PC-3 (cell line): ENCODE measurements at regions not wholly inside any gene's neighbourhood (a gene's known extent, or its start where the extent isn't known, plus 50 kb on each side); places are given as distances from the start of the nearest gene placed in this dataset.

ENCODE experiments used
- ATAC-seq: fragments of 200-7000 bp; cut with Tn5 transposase; 2 replicates; pipeline ENCODE4 v1.9.1; 2020; ENCODE audit warnings: mild to moderate bottlenecking, moderate library complexity
- BruUV-seq: library from RNA; stranded (reverse); fragments of 400-500 nt; replicated peaks from 2 replicates; lab custom pipeline; 2021; lab: Mats Ljungman, UMichigan
- CTCF ChIA-PET: fragments of 300-600 bp; sonication (Branson Sonifier 250); formaldehyde crosslinking; loops from one replicate; lab custom pipeline; 2022; ENCODE audit warnings: antibody characterized with exemption; lab: Charles Lee
- POLR2A ChIA-PET: fragments of 300-600 bp; sonication (Branson Sonifier 250); formaldehyde crosslinking; loops from one replicate; lab custom pipeline; 2022; ENCODE audit warnings: antibody characterized with exemption; ENCODE audit not compliant: unreplicated experiment; lab: Charles Lee
- DNase-seq: peaks from one replicate; pipeline ENCODE4 v3.0.0-alpha.2; 2015
- H2AFZ ChIP-seq: fragments of 300-600 bp; sonication (generic); 2 replicates; pipeline ENCODE4 v1.6.0; 2016; ENCODE audit warnings: antibody characterized with exemption, low read length
- H3F3A ChIP-seq: fragments of 300-600 bp; sonication (generic); one replicate; pipeline ENCODE4 v1.6.0; 2017; ENCODE audit warnings: antibody characterized with exemption, low read length, control low read depth, mild to moderate bottlenecking; ENCODE audit not compliant: unreplicated experiment
- H3K27ac ChIP-seq: fragments of 300-600 bp; sonication (generic); 2 replicates; pipeline ENCODE4 v1.5.1; 2016; ENCODE audit warnings: mild to moderate bottlenecking, low read length
- H3K27me3 ChIP-seq: fragments of 300-600 bp; sonication (generic); 2 replicates; pipeline ENCODE4 v1.6.1; 2016; ENCODE audit warnings: low read length, mixed read lengths
- H3K36me3 ChIP-seq: fragments of 300-600 bp; sonication (generic); 2 replicates; pipeline ENCODE4 v1.6.1; 2016; ENCODE audit warnings: low read depth, mixed run types, low read length, mixed read lengths
- H3K4me1 ChIP-seq: fragments of 300-600 bp; sonication (generic); 2 replicates; pipeline ENCODE4 v1.5.1; 2016; ENCODE audit warnings: low read length; ENCODE audit not compliant: insufficient read depth
- H3K4me2 ChIP-seq: fragments of 300-600 bp; sonication (generic); 2 replicates; pipeline ENCODE4 v1.6.0; 2016; ENCODE audit warnings: low read length
- H3K4me3 ChIP-seq: fragments of 300-600 bp; sonication (generic); 2 replicates; pipeline ENCODE4 v1.5.1; 2016; ENCODE audit warnings: mild to moderate bottlenecking, low read length, mixed read lengths
- H3K79me2 ChIP-seq: fragments of 300-600 bp; sonication (generic); 2 replicates; pipeline ENCODE4 v1.6.1; 2017; ENCODE audit warnings: low read length, mixed read lengths
- H3K9ac ChIP-seq: fragments of 300-600 bp; sonication (generic); 2 replicates; pipeline ENCODE4 v1.6.0; 2016; ENCODE audit warnings: mild to moderate bottlenecking, low read length
- H3K9me2 ChIP-seq: fragments of 300-600 bp; sonication (generic); replicated peaks from 2 replicates; pipeline ENCODE4 v1.6.1; 2016; ENCODE audit warnings: mixed run types, low read length, mixed read lengths
- H3K9me3 ChIP-seq: fragments of 300-600 bp; sonication (generic); 2 replicates; pipeline ENCODE4 v1.6.1; 2016; ENCODE audit warnings: low read length, mixed read lengths
- H4K20me1 ChIP-seq: fragments of 300-600 bp; sonication (generic); 2 replicates; pipeline ENCODE4 v1.6.1; 2016; ENCODE audit warnings: low read length, mixed read lengths
- CTCF ChIP-seq: fragments of 300-600 bp; sonication (generic); conservative IDR thresholded peaks from 2 replicates; pipeline ENCODE4 v1.5.1; 2017; ENCODE audit warnings: antibody characterized with exemption, low read depth, mild to moderate bottlenecking, low read length
- EZH2 ChIP-seq: fragments of 300-600 bp; sonication (generic); IDR thresholded peaks from one replicate; pipeline ENCODE4 v1.6.1; 2017; ENCODE audit warnings: antibody characterized with exemption, mild to moderate bottlenecking, low read length; ENCODE audit not compliant: unreplicated experiment
- EZH2phosphoT487 ChIP-seq: fragments of 300-600 bp; sonication (generic); IDR thresholded peaks from 2 replicates; pipeline ENCODE4 v1.6.1; 2018; ENCODE audit warnings: mild to moderate bottlenecking, antibody characterized with exemption, low read length, borderline replicate concordance
- intact Hi-C: fragments of 100-400 bp; cut with micrococcal nuclease; formaldehyde crosslinking; loops from 2 replicates; pipeline ENCODE4 v1.9.0; 2023

GRCh38 chr5:104764197-104764596 lies 1201.6 kb upstream of the NUDT12 start:
- Histone ChIP-seq H3K4me1 (no peaks in the 10 kb centered on the region), H3K9ac (no peak overlapping the region), H3K79me2 (no peaks in the 10 kb centered on the region), H3K4me2 (no peak overlapping the region), H3K9me2 (no peaks in the 10 kb centered on the region), H3K27ac (no peak overlapping the region), H3K9me3 (no peaks in the 10 kb centered on the region), H2AFZ (no peak overlapping the region), H4K20me1 (no peaks in the 10 kb centered on the region), H3K36me3 (no peaks in the 10 kb centered on the region), H3K27me3 (no peaks in the 10 kb centered on the region), H3F3A (no peaks in the 10 kb centered on the region), H3K4me3 (no peak overlapping the region)
- ATAC-seq, result no peak
- BruUV-seq, result no TSS peak
- intact Hi-C loops, result no loop called here
- POLR2A ChIA-PET, result interaction anchor here (0.6 kb wide), 1 partner anchor 24 kb away, joined by 6 read pairs; no protein-coding TSS in a partner anchor
- CTCF ChIA-PET, result no interaction called here
- no peak for DNase-seq
- TF ChIP-seq EZH2phosphoT487 (no peak), CTCF (no peak), EZH2 (no peak)

- no TSS peak for BruUV-seq
- Histone ChIP-seq H3K79me2 (no peaks in the 10 kb centered on the region), H4K20me1 (no peaks in the 10 kb centered on the region), H3K27ac (no peak overlapping the region), H3K4me3 (no peak overlapping the region), H3K9me3 (no peaks in the 10 kb centered on the region), H3F3A (no peaks in the 10 kb centered on the region), H3K9ac (no peak overlapping the region), H3K27me3 (no peaks in the 10 kb centered on the region), H3K4me1 (no peaks in the 10 kb centered on the region), H3K36me3 (no peaks in the 10 kb centered on the region), H2AFZ (no peak overlapping the region), H3K9me2 (no peaks in the 10 kb centered on the region), H3K4me2 (no peak overlapping the region)
- DNase-seq (no peak), ATAC-seq (no peak)
- ChIA-PET POLR2A (no interaction called here), CTCF (no interaction called here)
- intact Hi-C loops, result no loop called here
- TF ChIP-seq EZH2phosphoT487, result no peak
- TF ChIP-seq EZH2, result no peak
- TF ChIP-seq CTCF, result no peak
These were observed 1200.6 kb upstream of the NUDT12 start for GRCh38 chr5:104763216-104763615.

GRCh38 chr5:104757915-104758314 lies 1195.3 kb upstream of the NUDT12 start:
- ChIA-PET CTCF (no interaction called here), POLR2A (no interaction called here)
- no peaks in the 10 kb centered on the region for H3F3A ChIP-seq
- DNase-seq (no peak), ATAC-seq (no peak)
- TF ChIP-seq EZH2 (no peak), CTCF (no peak), EZH2phosphoT487 (no peak)
- no TSS peak for BruUV-seq
- H4K20me1 ChIP-seq, result no peaks in the 10 kb centered on the region
- no peaks in the 10 kb centered on the region for H3K9me2 ChIP-seq
- H3K4me3 ChIP-seq, result no peak overlapping the region
- H3K4me1 ChIP-seq, result no peaks in the 10 kb centered on the region
- H3K9ac ChIP-seq, result no peak overlapping the region
- H2AFZ ChIP-seq, result no peak overlapping the region
- no peaks in the 10 kb centered on the region for H3K36me3 ChIP-seq
- no peaks in the 10 kb centered on the region for H3K9me3 ChIP-seq
- H3K4me2 ChIP-seq, result no peak overlapping the region
- H3K27me3 ChIP-seq, result no peaks in the 10 kb centered on the region
- H3K79me2 ChIP-seq, result no peaks in the 10 kb centered on the region
- intact Hi-C loops, result no loop called here
- no peak overlapping the region for H3K27ac ChIP-seq
